Lower leg skin (tissue), 3 donors: ENCODE measurements at regions not wholly inside any gene's neighbourhood (a gene's known extent, or its start where the extent isn't known, plus 50 kb on each side); places are given as distances from the start of the nearest gene placed in this dataset.

Experiments
- CTCF ChIP-seq, 3 donors: fragments of 450-650 bp; IDR thresholded peaks; one replicate each; pipeline ENCODE4 v1.5.1; 2016; ENCODE audit warnings: antibody characterized with exemption in 3 of 3, mild to moderate bottlenecking in 3 of 3, moderate library complexity in 2 of 3
- POLR2A ChIP-seq, 2 donors: fragments of 450-650 bp; IDR thresholded peaks; one replicate each; pipeline ENCODE4 v1.6.1; 2016 to 2017; ENCODE audit warnings: antibody characterized with exemption in 2 of 2, mild to moderate bottlenecking in 1 of 2, moderate library complexity in 1 of 2

GRCh38 chr18:10038268-10038667, 124.5 kb downstream of the VAPA start:
- TF ChIP-seq POLR2A (IDR thresholded peaks at IDR 0.05) (no peak), CTCF (IDR thresholded peaks at IDR 0.05) (no peak)
